SU-DHL-6 (cell line): ENCODE measurements at regions not wholly inside any gene's neighbourhood (a gene's known extent, or its start where the extent isn't known, plus 50 kb on each side); places are given as distances from the start of the nearest gene placed in this dataset.
"Not testable (repeated sequence)": the region's sequence is repeated elsewhere in the genome, so short reads cannot be mapped to it uniquely, and the experiment has no call there.

Experiments
- H2AFZ ChIP-seq: fragments of 200-600 bp; sonication (generic); 2 replicates; pipeline ENCODE4 v1.6.1; 2014; ENCODE audit warnings: low read depth, mild to moderate bottlenecking, moderate library complexity, mixed read lengths, antibody characterized with exemption, low read length; ENCODE audit not compliant: severe bottlenecking
- H3F3A ChIP-seq: fragments of 200-600 bp; shearing (Covaris generic); 2 replicates; pipeline ENCODE4 v1.6.0; 2016; ENCODE audit warnings: antibody characterized with exemption, mild to moderate bottlenecking; ENCODE audit not compliant: insufficient read depth
- H3K27ac ChIP-seq: fragments of 200-600 bp; sonication (generic); 2 replicates; pipeline ENCODE4 v1.5.1; 2016; ENCODE audit warnings: low read depth, mild to moderate bottlenecking, low read length, moderate library complexity, mixed read lengths
- H3K27me3 ChIP-seq: fragments of 200-600 bp; sonication (generic), shearing (Covaris generic); 2 replicates; pipeline ENCODE4 v1.6.0; 2014; ENCODE audit warnings: mild to moderate bottlenecking, low read length
- H3K36me3 ChIP-seq: fragments of 200-600 bp; sonication (generic); 2 replicates; pipeline ENCODE4 v1.6.1; 2014; ENCODE audit warnings: mild to moderate bottlenecking, low read length, mixed read lengths
- H3K4me2 ChIP-seq: fragments of 300-600, 200-600 bp; shearing (Covaris generic), sonication (generic); 2 replicates; pipeline ENCODE4 v1.6.0; 2014; ENCODE audit warnings: low read length, low read depth, mild to moderate bottlenecking; ENCODE audit not compliant: poor library complexity, severe bottlenecking
- H3K4me3 ChIP-seq: fragments of 200-600 bp; sonication (generic); 2 replicates; pipeline ENCODE4 v1.5.1; 2014; ENCODE audit warnings: antibody characterized with exemption, low read length, mild to moderate bottlenecking, mixed read lengths; ENCODE audit not compliant: insufficient read depth, poor library complexity, severe bottlenecking
- H3K79me2 ChIP-seq: fragments of 200-600 bp; sonication (generic); 2 replicates; pipeline ENCODE4 v1.6.1; 2014; ENCODE audit warnings: mild to moderate bottlenecking, low read length, moderate library complexity; ENCODE audit not compliant: insufficient read depth
- H3K9ac ChIP-seq: fragments of 200-600 bp; sonication (generic); 2 replicates; pipeline ENCODE4 v1.7.0; 2014; ENCODE audit warnings: mild to moderate bottlenecking, low read length
- H3K9me2 ChIP-seq: fragments of 200-600 bp; sonication (generic); replicated peaks from 2 replicates; pipeline ENCODE4 v1.6.1; 2014; ENCODE audit warnings: low read length; ENCODE audit not compliant: insufficient read depth
- H3K9me3 ChIP-seq: fragments of 200-600 bp; sonication (generic); 2 replicates; pipeline ENCODE4 v1.6.1; 2014; ENCODE audit warnings: low read length, mixed read lengths; ENCODE audit not compliant: insufficient read depth
- H4K20me1 ChIP-seq: fragments of 200-600 bp; sonication (generic); 2 replicates; pipeline ENCODE4 v1.6.1; 2014; ENCODE audit warnings: low read depth, mild to moderate bottlenecking, antibody characterized with exemption, low read length, moderate library complexity, mixed read lengths
- CTCF ChIP-seq: fragments of 200-600 bp; sonication (generic); IDR thresholded peaks from one replicate; pipeline ENCODE4 v1.5.1; 2017; ENCODE audit warnings: antibody characterized with exemption, mild to moderate bottlenecking, low read length, moderate library complexity; ENCODE audit not compliant: insufficient read depth, poor library complexity, severe bottlenecking
- EZH2phosphoT487 ChIP-seq: fragments of 200-600 bp; sonication (generic), shearing (Covaris generic); conservative IDR thresholded peaks from 2 replicates; pipeline ENCODE4 v1.6.1; 2018; ENCODE audit warnings: mild to moderate bottlenecking, antibody characterized with exemption, low read length, moderate library complexity, mixed read lengths

- H3K36me3 ChIP-seq: no peaks in the 10 kb centered on the region
- H3K9ac ChIP-seq: no peak overlapping the region
- TF ChIP-seq CTCF: no peak
- TF ChIP-seq EZH2phosphoT487: no peak
- H3K27ac ChIP-seq: no peak overlapping the region
- H3F3A ChIP-seq: no peaks in the 10 kb centered on the region
- no peaks in the 10 kb centered on the region for H4K20me1 ChIP-seq
- H2AFZ ChIP-seq: no peak overlapping the region
- no peaks in the 10 kb centered on the region for H3K27me3 ChIP-seq
- no peak overlapping the region for H3K4me2 ChIP-seq
- no peaks in the 10 kb centered on the region for H3K9me2 ChIP-seq
- no peaks in the 10 kb centered on the region for H3K79me2 ChIP-seq
- H3K9me3 ChIP-seq: no peaks in the 10 kb centered on the region
- H3K4me3 ChIP-seq: no peak overlapping the region
These were observed 411.4 kb upstream of the LMO3 start for GRCh38 chr12:17017402-17017801.

GRCh38 chr12:17016116-17016864 lies 410.3 kb upstream of the LMO3 start:
- Histone ChIP-seq H2AFZ (no peak overlapping the region), H3K9ac (no peak overlapping the region), H3K4me3 (no peak overlapping the region), H3K27ac (no peak overlapping the region), H3K9me3 (no peaks in the 10 kb centered on the region), H3K79me2 (no peaks in the 10 kb centered on the region), H3K27me3 (no peaks in the 10 kb centered on the region), H3K36me3 (no peaks in the 10 kb centered on the region), H3K9me2 (no peaks in the 10 kb centered on the region), H3K4me2 (no peak overlapping the region), H4K20me1 (no peaks in the 10 kb centered on the region), H3F3A (no peaks in the 10 kb centered on the region)
- TF ChIP-seq EZH2phosphoT487 (no peak), CTCF (no peak)

GRCh38 chr12:17015501-17015900 lies 409.5 kb upstream of the LMO3 start:
- Histone ChIP-seq H3K27me3 (no peaks in the 10 kb centered on the region), H3F3A (no peaks in the 10 kb centered on the region), H3K27ac (no peak overlapping the region), H3K4me3 (no peak overlapping the region), H3K9ac (no peak overlapping the region), H3K36me3 (no peaks in the 10 kb centered on the region), H3K9me2 (no peaks in the 10 kb centered on the region), H3K9me3 (no peaks in the 10 kb centered on the region), H3K79me2 (no peaks in the 10 kb centered on the region), H3K4me2 (no peak overlapping the region), H2AFZ (no peak overlapping the region), H4K20me1 (no peaks in the 10 kb centered on the region)
- no peak for TF ChIP-seq EZH2phosphoT487
- TF ChIP-seq CTCF: no peak

GRCh38 chr12:17007442-17008040 lies 401.6 kb upstream of the LMO3 start:
- H3K27me3 ChIP-seq, H3K4me3 ChIP-seq, H3K36me3 ChIP-seq, H3K9me2 ChIP-seq, H2AFZ ChIP-seq, H4K20me1 ChIP-seq, H3K4me2 ChIP-seq, H3K9me3 ChIP-seq, H3K9ac ChIP-seq, H3K27ac ChIP-seq, H3F3A ChIP-seq, H3K79me2 ChIP-seq: not testable (repeated sequence)

- H3K9me2 ChIP-seq, H3K9ac ChIP-seq, H3K36me3 ChIP-seq, H2AFZ ChIP-seq, H3K4me2 ChIP-seq, H3K27ac ChIP-seq, H4K20me1 ChIP-seq, H3K9me3 ChIP-seq, H3K27me3 ChIP-seq, H3K79me2 ChIP-seq, H3F3A ChIP-seq, H3K4me3 ChIP-seq: not testable (repeated sequence)
These were observed 392.6 kb upstream of the LMO3 start for GRCh38 chr12:16998538-16998937.
